IPS-NIHi7 (cell line): ENCODE measurements at regions not wholly inside any gene's neighbourhood (a gene's known extent, or its start where the extent isn't known, plus 50 kb on each side); places are given as distances from the start of the nearest gene placed in this dataset.
A peak's percentile ranks its signal among the peaks of the same experiment; 100 is the strongest.

Source experiments
- DNase-seq: peaks from one replicate; pipeline ENCODE4 v3.0.0; 2012; ENCODE audit warnings: mixed read lengths; ENCODE audit errors: extremely low spot score

- DNase-seq, result no peak
These were observed 297.5 kb downstream of the FGFR2 start for GRCh38 chr10:121300723-121301122.

- DNase-seq, result no peak
These were observed 295.6 kb downstream of the FGFR2 start for GRCh38 chr10:121302541-121303180.

GRCh38 chr10:121303287-121303890 is 294.9 kb downstream of the FGFR2 start:
- DNase-seq, result no peak

GRCh38 chr10:121305066-121305465 is 293.2 kb downstream of the FGFR2 start:
- DNase-seq, result no peak

- DNase-seq, result no peak
These were observed 292.0 kb downstream of the FGFR2 start for GRCh38 chr10:121306159-121306673.

GRCh38 chr10:121307411-121307980 is 290.7 kb downstream of the FGFR2 start:
- DNase-seq, result no peak

GRCh38 chr10:121308020-121308419 is 290.2 kb downstream of the FGFR2 start:
- DNase-seq, result no peak

- DNase-seq, result no peak
These were observed 289.1 kb downstream of the FGFR2 start for GRCh38 chr10:121309164-121309563.

GRCh38 chr10:121310151-121310711 is 288.0 kb downstream of the FGFR2 start:
- peak; percentile 33 for DNase-seq

GRCh38 chr10:121311812-121312443 is 286.3 kb downstream of the FGFR2 start:
- no peak for DNase-seq

- no peak for DNase-seq
These were observed 285.7 kb downstream of the FGFR2 start for GRCh38 chr10:121312587-121312986.

- DNase-seq, result no peak
These were observed 284.9 kb downstream of the FGFR2 start for GRCh38 chr10:121313119-121313875.

- no peak for DNase-seq
These were observed 281.8 kb downstream of the FGFR2 start for GRCh38 chr10:121316432-121316831.

- DNase-seq, result no peak
These were observed 280.9 kb downstream of the FGFR2 start for GRCh38 chr10:121317374-121317773.

- no peak for DNase-seq
These were observed 276.2 kb downstream of the FGFR2 start for GRCh38 chr10:121322046-121322445.

GRCh38 chr10:121322776-121323175 is 275.5 kb downstream of the FGFR2 start:
- DNase-seq, result no peak

GRCh38 chr10:121323443-121323842 is 274.8 kb downstream of the FGFR2 start:
- no peak for DNase-seq

GRCh38 chr10:121324678-121325213 is 273.5 kb downstream of the FGFR2 start:
- peak; percentile 26 for DNase-seq

- no peak for DNase-seq
These were observed 272.6 kb downstream of the FGFR2 start for GRCh38 chr10:121325490-121326231.

GRCh38 chr10:121326905-121327304 is 271.3 kb downstream of the FGFR2 start:
- no peak for DNase-seq

- no peak for DNase-seq
These were observed 270.5 kb downstream of the FGFR2 start for GRCh38 chr10:121327727-121328126.
